OCI-LY1 (cell line): ENCODE measurements at regions not wholly inside any gene's neighbourhood (a gene's known extent, or its start where the extent isn't known, plus 50 kb on each side); places are given as distances from the start of the nearest gene placed in this dataset.
"Not testable (repeated sequence)": the region's sequence is repeated elsewhere in the genome, so short reads cannot be mapped to it uniquely, and the experiment has no call there.

ENCODE experiments used
- CTCF ChIP-seq: fragments of 200-600 bp; sonication (generic), shearing (Covaris generic); IDR thresholded peaks from 2 replicates; pipeline ENCODE4 v1.5.1; 2017; ENCODE audit warnings: mild to moderate bottlenecking, antibody characterized with exemption, low read length, moderate library complexity, mixed read lengths
- EZH2 ChIP-seq: fragments of 200-600 bp; sonication (generic), shearing (Covaris generic); IDR thresholded peaks from 2 replicates; pipeline ENCODE4 v1.8.0; 2017; ENCODE audit warnings: borderline replicate concordance, mixed run types, mild to moderate bottlenecking, antibody characterized with exemption, low read length, moderate library complexity, mixed read lengths

GRCh38 chr16:21359513-21359912, 81.4 kb upstream of the CRYM start:
- TF ChIP-seq CTCF, EZH2: not testable (repeated sequence)
